ENCODE measurements at regions not wholly inside any gene's neighbourhood (a gene's known extent, or its start where the extent isn't known, plus 50 kb on each side); places are given as distances from the start of the nearest gene placed in this dataset.

GRCh38 chr11:45572354-45573123 is 92.9 kb downstream of the CHST1 start:
- Histone ChIP-seq H3K4me1 (ENCODE audit: insufficient read depth, low read length) (no peaks in the 10 kb centered on the region), H3K4me3 (ENCODE audit: insufficient read depth, low read depth, low read length) (no peak overlapping the region), H3K27ac (ENCODE audit: low read depth, low read length) (no peak overlapping the region), H3K79me2 (ENCODE audit: insufficient read depth, low read length) (no peaks in the 10 kb centered on the region), H2AFZ (ENCODE audit: low read depth, low read length) (no peak overlapping the region), H3K27me3 (ENCODE audit: insufficient read depth, low read length) (no peaks in the 10 kb centered on the region), H3K9ac (ENCODE audit: low read length) (no peak overlapping the region), H3K4me2 (ENCODE audit: low read length) (no peak overlapping the region), H4K20me1 (ENCODE audit: insufficient read depth, low read length) (no peaks in the 10 kb centered on the region), H3K36me3 (ENCODE audit: insufficient read depth, low read length) (no peaks in the 10 kb centered on the region), H3K9me3 (ENCODE audit: insufficient read depth, low read depth, low read length) (no peaks in the 10 kb centered on the region)
- peaks cover 4% of the 10 kb centered on the region for H3K9me3 Mint-ChIP-seq (ENCODE audit: unreplicated experiment)
- DNase-seq (ENCODE audit: low read depth) (no peak), FAIRE-seq (no peak)
- TF ChIP-seq CTCF (IDR thresholded peaks at IDR 0.05; ENCODE audit: insufficient read depth, low read depth, low read length) = no peak
- no peak for TF ChIP-seq EZH2 (IDR thresholded peaks at IDR 0.05; ENCODE audit: insufficient read depth, low read length)
- H3K4me3 Mint-ChIP-seq (ENCODE audit: unreplicated experiment) = no peak overlapping the region
- H3K27ac Mint-ChIP-seq (ENCODE audit: unreplicated experiment) = no peak overlapping the region
- no peaks in the 10 kb centered on the region for H3K36me3 Mint-ChIP-seq (ENCODE audit: low read depth, unreplicated experiment)
- H3K27me3 Mint-ChIP-seq (ENCODE audit: low read depth, unreplicated experiment) = peaks cover 86% of the 10 kb centered on the region
- no peaks in the 10 kb centered on the region for H3K4me1 Mint-ChIP-seq (ENCODE audit: low read depth, unreplicated experiment)

GRCh38 chr11:45569776-45570175 is 95.6 kb downstream of the CHST1 start:
- H3K9ac ChIP-seq (ENCODE audit: low read length) = no peak overlapping the region
- H3K27me3 Mint-ChIP-seq (ENCODE audit: low read depth, unreplicated experiment) = peaks cover 87% of the 10 kb centered on the region
- no peak overlapping the region for H2AFZ ChIP-seq (ENCODE audit: low read depth, low read length)
- no peak overlapping the region for H3K27ac Mint-ChIP-seq (ENCODE audit: unreplicated experiment)
- no peak overlapping the region for H3K27ac ChIP-seq (ENCODE audit: low read depth, low read length)
- H3K36me3 Mint-ChIP-seq (ENCODE audit: low read depth, unreplicated experiment) = no peaks in the 10 kb centered on the region
- no peaks in the 10 kb centered on the region for H3K27me3 ChIP-seq (ENCODE audit: insufficient read depth, low read length)
- H3K4me1 ChIP-seq (ENCODE audit: insufficient read depth, low read length) = no peaks in the 10 kb centered on the region
- no peak for TF ChIP-seq CTCF (IDR thresholded peaks at IDR 0.05; ENCODE audit: insufficient read depth, low read depth, low read length)
- no peak for TF ChIP-seq EZH2 (IDR thresholded peaks at IDR 0.05; ENCODE audit: insufficient read depth, low read length)
- H3K9me3 Mint-ChIP-seq (ENCODE audit: unreplicated experiment) = peaks cover 4% of the 10 kb centered on the region
- H4K20me1 ChIP-seq (ENCODE audit: insufficient read depth, low read length) = no peaks in the 10 kb centered on the region
- H3K4me1 Mint-ChIP-seq (ENCODE audit: low read depth, unreplicated experiment) = no peaks in the 10 kb centered on the region
- H3K4me3 ChIP-seq (ENCODE audit: insufficient read depth, low read depth, low read length) = no peak overlapping the region
- no peak overlapping the region for H3K4me3 Mint-ChIP-seq (ENCODE audit: unreplicated experiment)
- H3K9me3 ChIP-seq (ENCODE audit: insufficient read depth, low read depth, low read length) = no peaks in the 10 kb centered on the region
- no peaks in the 10 kb centered on the region for H3K79me2 ChIP-seq (ENCODE audit: insufficient read depth, low read length)
- no peak overlapping the region for H3K4me2 ChIP-seq (ENCODE audit: low read length)
- no peak for FAIRE-seq
- DNase-seq (ENCODE audit: low read depth) = no peak
- H3K36me3 ChIP-seq (ENCODE audit: insufficient read depth, low read length) = no peaks in the 10 kb centered on the region

- Mint-ChIP-seq H3K27me3 (ENCODE audit: low read depth, unreplicated experiment) (peaks cover 87% of the 10 kb centered on the region), H3K4me3 (ENCODE audit: unreplicated experiment) (no peak overlapping the region), H3K9me3 (ENCODE audit: unreplicated experiment) (peaks cover 4% of the 10 kb centered on the region), H3K36me3 (ENCODE audit: low read depth, unreplicated experiment) (no peaks in the 10 kb centered on the region), H3K4me1 (ENCODE audit: low read depth, unreplicated experiment) (no peaks in the 10 kb centered on the region), H3K27ac (ENCODE audit: unreplicated experiment) (no peak overlapping the region)
- Histone ChIP-seq H2AFZ (ENCODE audit: low read depth, low read length) (no peak overlapping the region), H3K4me1 (ENCODE audit: insufficient read depth, low read length) (no peaks in the 10 kb centered on the region), H3K27ac (ENCODE audit: low read depth, low read length) (no peak overlapping the region), H3K9ac (ENCODE audit: low read length) (no peak overlapping the region), H4K20me1 (ENCODE audit: insufficient read depth, low read length) (no peaks in the 10 kb centered on the region), H3K36me3 (ENCODE audit: insufficient read depth, low read length) (no peaks in the 10 kb centered on the region), H3K27me3 (ENCODE audit: insufficient read depth, low read length) (no peaks in the 10 kb centered on the region), H3K4me3 (ENCODE audit: insufficient read depth, low read depth, low read length) (no peak overlapping the region), H3K79me2 (ENCODE audit: insufficient read depth, low read length) (no peaks in the 10 kb centered on the region), H3K9me3 (ENCODE audit: insufficient read depth, low read depth, low read length) (no peaks in the 10 kb centered on the region), H3K4me2 (ENCODE audit: low read length) (no peak overlapping the region)
- no peak for TF ChIP-seq CTCF (IDR thresholded peaks at IDR 0.05; ENCODE audit: insufficient read depth, low read depth, low read length)
- no peak for TF ChIP-seq EZH2 (IDR thresholded peaks at IDR 0.05; ENCODE audit: insufficient read depth, low read length)
- no peak for DNase-seq (ENCODE audit: low read depth)
- no peak for FAIRE-seq
Measured at GRCh38 chr11:45568049-45568448, 97.4 kb downstream of the CHST1 start.
